Activated T-cell treated with anti-CD3 and anti-CD28 coated beads, Interleukin-2, amount 50 U/mL, for 4 hours (primary cell): ENCODE measurements at regions not wholly inside any gene's neighbourhood (a gene's known extent, or its start where the extent isn't known, plus 50 kb on each side); places are given as distances from the start of the nearest gene placed in this dataset.

Experiments
- ATAC-seq, 2 donors: fragments of 200-7000 bp; cut with Tn5 transposase; one replicate each; pipeline ENCODE4 v1.10.0; 2021
- DNase-seq: peaks from one replicate; pipeline ENCODE4 v3.0.0-alpha.2; 2020
- H3K27me3 Mint-ChIP-seq: one replicate; pipeline ENCODE4 v1.8.0; 2021; ENCODE audit warnings: low read depth, mixed read lengths
- H3K36me3 Mint-ChIP-seq: one replicate; pipeline ENCODE4 v1.8.0; 2022; ENCODE audit warnings: mixed read lengths; ENCODE audit not compliant: insufficient read depth
- H3K4me1 Mint-ChIP-seq: one replicate; pipeline ENCODE4 v1.8.0; 2021; ENCODE audit warnings: low read depth, mixed read lengths
- H3K4me3 Mint-ChIP-seq: one replicate; pipeline ENCODE4 v1.8.0; 2021; ENCODE audit warnings: mild to moderate bottlenecking, moderate library complexity, mixed read lengths
- H3K9me3 Mint-ChIP-seq: one replicate; pipeline ENCODE4 v1.8.0; 2021; ENCODE audit warnings: mixed read lengths

- no peaks in the 10 kb centered on the region for H3K36me3 Mint-ChIP-seq
- no peaks in the 10 kb centered on the region for H3K27me3 Mint-ChIP-seq
- H3K4me3 Mint-ChIP-seq: no peak overlapping the region
- no peaks in the 10 kb centered on the region for H3K9me3 Mint-ChIP-seq
- DNase-seq: no peak
- ATAC-seq: no peak
- no peaks in the 10 kb centered on the region for H3K4me1 Mint-ChIP-seq
Measured at GRCh38 chr3:178393146-178393545, 143.1 kb upstream of the KCNMB2 start.

DNA sequence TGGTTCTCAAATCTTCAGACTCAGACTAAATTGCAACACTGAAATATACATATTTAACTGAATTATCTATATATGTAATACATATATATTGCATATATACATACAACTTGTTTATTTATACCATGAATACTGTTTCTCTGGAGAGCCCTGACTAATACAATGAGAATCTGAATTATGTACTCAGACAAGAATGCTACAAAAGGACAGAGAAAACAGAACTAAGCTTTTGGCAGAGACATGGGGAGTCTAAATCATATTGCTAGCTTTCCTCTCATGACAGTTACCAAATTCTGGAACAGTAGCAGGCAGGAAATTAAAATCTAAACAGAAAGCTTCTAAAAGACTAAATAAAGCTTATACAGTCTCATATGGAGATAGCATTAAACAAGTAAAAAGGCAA, 142.4 kb upstream of the KCNMB2 start:
- H3K36me3 Mint-ChIP-seq: no peaks in the 10 kb centered on the region
- H3K27me3 Mint-ChIP-seq: no peaks in the 10 kb centered on the region
- H3K4me1 Mint-ChIP-seq: no peaks in the 10 kb centered on the region
- ATAC-seq (no peak), DNase-seq (no peak)
- H3K4me3 Mint-ChIP-seq: no peak overlapping the region
- H3K9me3 Mint-ChIP-seq: no peaks in the 10 kb centered on the region

DNA sequence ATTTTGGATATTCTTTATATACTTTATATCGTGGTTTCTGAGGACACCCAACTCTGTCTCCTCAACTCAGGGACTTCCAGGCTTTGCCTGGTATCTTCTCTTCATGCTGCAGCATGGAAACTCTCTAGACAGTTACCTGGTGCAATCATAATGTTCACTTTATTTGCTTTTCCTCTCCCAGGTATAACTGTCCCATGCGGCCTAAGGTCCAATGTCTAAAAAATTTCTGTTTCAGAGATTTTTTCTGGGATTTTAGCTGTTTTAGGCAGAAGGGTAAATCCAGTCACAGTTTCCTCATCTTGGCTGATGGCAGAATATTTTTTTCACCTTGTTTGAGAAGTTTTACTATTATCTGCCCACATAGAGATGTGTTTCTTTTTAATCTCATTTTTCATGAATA, 139.9 kb upstream of the KCNMB2 start:
- H3K27me3 Mint-ChIP-seq: no peaks in the 10 kb centered on the region
- H3K36me3 Mint-ChIP-seq: no peaks in the 10 kb centered on the region

DNA sequence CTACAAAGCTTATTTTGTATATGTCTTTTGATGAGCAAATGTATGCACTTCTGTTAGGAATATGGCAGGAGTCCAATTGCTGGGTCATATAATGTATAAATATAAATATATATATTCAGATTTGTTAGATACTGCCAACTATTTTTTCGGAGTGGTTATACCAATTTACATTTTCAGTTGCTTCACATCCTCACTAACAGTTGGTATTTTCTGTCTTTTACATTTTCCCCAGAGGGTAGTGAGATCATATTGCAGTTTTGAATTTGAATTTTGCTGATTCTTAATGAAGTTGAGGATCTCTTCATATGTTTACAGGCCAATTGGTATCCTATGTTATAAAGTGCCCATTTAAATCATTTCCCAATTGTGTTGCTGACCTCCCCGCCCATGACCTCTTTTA, 139.0 kb upstream of the KCNMB2 start:
- no peaks in the 10 kb centered on the region for H3K27me3 Mint-ChIP-seq
- no peaks in the 10 kb centered on the region for H3K4me1 Mint-ChIP-seq
- H3K4me3 Mint-ChIP-seq: no peak overlapping the region
- no peak for ATAC-seq
- H3K9me3 Mint-ChIP-seq: no peaks in the 10 kb centered on the region
- H3K36me3 Mint-ChIP-seq: no peaks in the 10 kb centered on the region
- no peak for DNase-seq

More for the DNA sequence above, 139.9 kb upstream of the KCNMB2 start:
- Mint-ChIP-seq H3K4me3 (no peak overlapping the region), H3K9me3 (no peaks in the 10 kb centered on the region), H3K4me1 (no peaks in the 10 kb centered on the region)
- no peak for DNase-seq
- ATAC-seq: no peak

DNA sequence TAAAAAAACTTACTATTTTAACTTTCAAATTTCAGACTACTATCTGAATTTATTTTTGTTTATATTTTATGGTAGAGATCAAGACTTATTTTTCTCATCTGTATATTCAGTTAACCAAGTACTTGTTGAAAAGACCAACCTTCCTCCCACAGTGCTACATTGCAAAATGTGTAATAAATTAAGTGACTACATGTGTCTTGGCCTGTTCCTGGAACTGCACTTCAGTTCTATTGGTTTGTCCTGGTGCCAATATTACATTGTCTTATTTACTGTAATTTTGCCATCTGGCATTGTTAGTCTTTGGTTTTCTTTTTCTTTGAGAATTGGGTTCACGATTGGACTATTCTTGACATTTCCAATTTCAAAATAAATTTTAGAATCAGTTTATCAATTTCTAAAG, 138.4 kb upstream of the KCNMB2 start:
- no peaks in the 10 kb centered on the region for H3K36me3 Mint-ChIP-seq
- H3K9me3 Mint-ChIP-seq: no peaks in the 10 kb centered on the region
- H3K4me3 Mint-ChIP-seq: no peak overlapping the region
- no peak for DNase-seq
- no peaks in the 10 kb centered on the region for H3K27me3 Mint-ChIP-seq
- no peak for ATAC-seq
- no peaks in the 10 kb centered on the region for H3K4me1 Mint-ChIP-seq

GRCh38 chr3:178404961-178405360, 131.3 kb upstream of the KCNMB2 start:
- H3K36me3 Mint-ChIP-seq: no peaks in the 10 kb centered on the region
- ATAC-seq (no peak), DNase-seq (no peak)
- H3K27me3 Mint-ChIP-seq: peaks cover 2% of the 10 kb centered on the region
- H3K4me3 Mint-ChIP-seq: no peak overlapping the region
- no peaks in the 10 kb centered on the region for H3K4me1 Mint-ChIP-seq
- H3K9me3 Mint-ChIP-seq: no peaks in the 10 kb centered on the region

DNA sequence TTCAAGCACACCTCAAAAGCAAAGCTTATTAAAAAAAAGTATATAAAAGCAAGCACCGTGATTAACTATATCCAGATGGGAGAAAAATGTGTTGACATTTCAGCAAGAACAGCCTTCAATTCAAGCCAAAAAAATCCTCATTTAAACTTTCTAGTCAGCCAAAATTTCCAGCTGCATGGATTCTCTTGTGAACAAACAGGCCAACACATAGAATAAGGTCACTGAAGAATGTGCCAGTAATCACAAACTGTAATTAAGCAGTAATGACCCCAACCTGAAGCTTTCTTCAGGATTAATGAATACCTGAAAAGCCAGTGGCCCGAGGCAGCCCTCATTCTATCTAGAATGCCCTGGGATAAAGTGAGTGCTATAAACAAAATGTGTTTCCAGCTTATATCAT, 130.7 kb upstream of the KCNMB2 start:
- ATAC-seq: no peak

GRCh38 chr3:178406206-178406605, 130.0 kb upstream of the KCNMB2 start:
- Mint-ChIP-seq H3K4me3 (no peak overlapping the region), H3K27me3 (peaks cover 2% of the 10 kb centered on the region), H3K9me3 (no peaks in the 10 kb centered on the region), H3K36me3 (no peaks in the 10 kb centered on the region), H3K4me1 (no peaks in the 10 kb centered on the region)
- ATAC-seq: no peak
- DNase-seq: no peak

More for the DNA sequence above, 130.7 kb upstream of the KCNMB2 start:
- peaks cover 2% of the 10 kb centered on the region for H3K27me3 Mint-ChIP-seq
- H3K36me3 Mint-ChIP-seq: no peaks in the 10 kb centered on the region
- no peaks in the 10 kb centered on the region for H3K9me3 Mint-ChIP-seq
- no peak for DNase-seq
- no peaks in the 10 kb centered on the region for H3K4me1 Mint-ChIP-seq
- no peak overlapping the region for H3K4me3 Mint-ChIP-seq

DNA sequence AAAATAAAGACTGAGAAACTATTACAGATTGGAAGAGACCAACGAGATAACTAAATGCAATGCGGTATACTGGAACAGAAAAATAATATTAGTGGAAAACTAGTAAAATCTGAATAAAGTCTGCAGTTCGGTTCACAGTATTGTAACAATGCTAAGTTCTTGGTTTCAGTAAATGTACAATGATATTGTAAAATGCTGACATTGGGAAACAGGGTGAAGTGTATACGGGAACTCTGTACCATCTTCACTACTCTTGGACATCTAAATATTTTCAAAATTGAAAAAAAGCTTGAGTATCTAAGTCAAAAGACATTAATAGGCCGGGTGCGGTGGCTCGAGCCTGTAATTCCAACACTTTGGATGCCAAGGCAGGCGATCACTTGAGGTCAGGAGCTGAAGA, 120.9 kb upstream of the KCNMB2 start:
- H3K4me3 Mint-ChIP-seq: no peak overlapping the region
- H3K9me3 Mint-ChIP-seq: no peaks in the 10 kb centered on the region
- H3K4me1 Mint-ChIP-seq: no peaks in the 10 kb centered on the region
- ATAC-seq (no peak), DNase-seq (no peak)
- peaks cover 9% of the 10 kb centered on the region for H3K27me3 Mint-ChIP-seq
- no peaks in the 10 kb centered on the region for H3K36me3 Mint-ChIP-seq

- no peaks in the 10 kb centered on the region for H3K36me3 Mint-ChIP-seq
- ATAC-seq (no peak), DNase-seq (no peak)
- no peaks in the 10 kb centered on the region for H3K4me1 Mint-ChIP-seq
- no peak overlapping the region for H3K4me3 Mint-ChIP-seq
- no peaks in the 10 kb centered on the region for H3K9me3 Mint-ChIP-seq
- peaks cover 7% of the 10 kb centered on the region for H3K27me3 Mint-ChIP-seq
Measured at GRCh38 chr3:178417736-178418135, 118.5 kb upstream of the KCNMB2 start.

DNA sequence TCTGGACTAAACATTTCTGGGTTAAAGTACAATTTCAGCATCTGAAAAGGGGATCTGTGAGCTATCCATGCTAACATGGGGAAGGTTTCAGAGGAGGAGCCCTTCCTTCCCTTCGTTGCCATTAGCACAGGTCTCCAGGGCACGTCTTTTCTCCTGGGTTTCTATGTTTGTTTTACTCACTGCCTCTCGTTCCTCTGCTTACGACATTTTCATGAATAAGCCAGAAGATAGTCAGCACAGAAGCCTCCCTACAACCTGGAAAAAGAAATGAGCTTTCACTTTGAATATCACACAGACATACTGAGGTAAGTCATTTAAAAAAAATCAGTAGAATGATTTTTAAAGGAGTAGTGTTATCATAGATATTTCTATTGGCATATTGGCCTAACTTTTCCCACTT, 117.2 kb upstream of the KCNMB2 start:
- ATAC-seq (no peak), DNase-seq (no peak)
- H3K27me3 Mint-ChIP-seq: no peaks in the 10 kb centered on the region
- H3K36me3 Mint-ChIP-seq: no peaks in the 10 kb centered on the region
- H3K4me1 Mint-ChIP-seq: no peaks in the 10 kb centered on the region
- no peak overlapping the region for H3K4me3 Mint-ChIP-seq
- no peaks in the 10 kb centered on the region for H3K9me3 Mint-ChIP-seq

GRCh38 chr3:178420033-178420432, 116.2 kb upstream of the KCNMB2 start:
- DNase-seq (no peak), ATAC-seq (peak; percentile 43 to 50)
- Mint-ChIP-seq H3K4me1 (no peaks in the 10 kb centered on the region), H3K4me3 (no peak overlapping the region), H3K27me3 (no peaks in the 10 kb centered on the region), H3K36me3 (no peaks in the 10 kb centered on the region), H3K9me3 (no peaks in the 10 kb centered on the region)

GRCh38 chr3:178421069-178421468, 115.2 kb upstream of the KCNMB2 start:
- DNase-seq (no peak), ATAC-seq (no peak)
- Mint-ChIP-seq H3K9me3 (no peaks in the 10 kb centered on the region), H3K36me3 (no peaks in the 10 kb centered on the region), H3K4me3 (no peak overlapping the region), H3K27me3 (no peaks in the 10 kb centered on the region), H3K4me1 (no peaks in the 10 kb centered on the region)

- no peaks in the 10 kb centered on the region for H3K4me1 Mint-ChIP-seq
- no peaks in the 10 kb centered on the region for H3K36me3 Mint-ChIP-seq
- no peak for ATAC-seq
- no peak overlapping the region for H3K4me3 Mint-ChIP-seq
- no peaks in the 10 kb centered on the region for H3K9me3 Mint-ChIP-seq
- peaks cover under 1% of the 10 kb centered on the region for H3K27me3 Mint-ChIP-seq
- no peak for DNase-seq
Measured at GRCh38 chr3:178422406-178422805, 113.8 kb upstream of the KCNMB2 start.

GRCh38 chr3:178428037-178428436, 108.2 kb upstream of the KCNMB2 start:
- Mint-ChIP-seq H3K9me3 (no peaks in the 10 kb centered on the region), H3K4me3 (no peak overlapping the region), H3K4me1 (no peaks in the 10 kb centered on the region), H3K27me3 (peaks cover 2% of the 10 kb centered on the region), H3K36me3 (no peaks in the 10 kb centered on the region)
- no peak for ATAC-seq
- DNase-seq: no peak

GRCh38 chr3:178434206-178434805, 101.9 kb upstream of the KCNMB2 start:
- ATAC-seq (no peak), DNase-seq (no peak)
- H3K36me3 Mint-ChIP-seq: no peaks in the 10 kb centered on the region

More at GRCh38 chr3:178434206-178434805, 101.9 kb upstream of the KCNMB2 start:
- Mint-ChIP-seq H3K9me3 (no peaks in the 10 kb centered on the region), H3K27me3 (no peaks in the 10 kb centered on the region), H3K4me1 (no peaks in the 10 kb centered on the region), H3K4me3 (no peak overlapping the region)
